Endothelial cell of umbilical vein (primary cell): ENCODE measurements at regions not wholly inside any gene's neighbourhood (a gene's known extent, or its start where the extent isn't known, plus 50 kb on each side); places are given as distances from the start of the nearest gene placed in this dataset.

Experiments
- BruUV-seq: library from RNA; stranded (reverse); fragments of 400-500 nt; replicated peaks from 2 replicates; lab custom pipeline; 2021; lab: Mats Ljungman, UMichigan
- CTCF ChIA-PET: fragments of 300-600, 350-600 bp; sonication (Branson Sonifier 250); formaldehyde crosslinking; loops from one replicate; lab custom pipeline; 2021; ENCODE audit warnings: antibody characterized with exemption, inconsistent platforms; lab: Charles Lee
- POLR2A ChIA-PET: fragments of 300-600, 350-600 bp; sonication (Branson Sonifier 250); formaldehyde crosslinking; loops from one replicate; lab custom pipeline; 2021; ENCODE audit warnings: antibody characterized with exemption, inconsistent platforms; lab: Charles Lee
- DNase-seq: peaks from one replicate; pipeline ENCODE4 v3.0.0-alpha.2; 2011; ENCODE audit warnings: low read depth, low spot score
- FAIRE-seq: peaks from 2 replicates; lab custom pipeline; 2011; peaks lifted over from hg19 to GRCh38; lab: Jason Lieb, UNC
- H2AFZ ChIP-seq: 2 replicates; pipeline ENCODE4 v1.6.0; 2012; ENCODE audit warnings: low read depth, low read length, control low read depth, inconsistent platforms
- H3K27ac ChIP-seq: 2 replicates; pipeline ENCODE4 v1.5.1; 2011; ENCODE audit warnings: low read depth, mild to moderate bottlenecking, control low read depth, low read length, moderate library complexity; ENCODE audit not compliant: insufficient read depth
- H3K27me3 ChIP-seq, 2 experiments: 2 replicates each; pipeline versions ENCODE4 v1.6.0 to v1.6.1; 2011; ENCODE audit warnings: low read length in 2 of 2, mixed read lengths in 1 of 2; ENCODE audit not compliant: control insufficient read depth in 2 of 2, insufficient read depth in 2 of 2
- H3K36me3 ChIP-seq, 2 experiments: 2 replicates in 1 of 2; 3 replicates in 1 of 2; pipeline ENCODE4 v1.5.1; 2011; ENCODE audit warnings: low read length in 2 of 2, mild to moderate bottlenecking in 1 of 2, moderate library complexity in 1 of 2; ENCODE audit not compliant: control insufficient read depth in 2 of 2, insufficient read depth in 2 of 2; ENCODE audit errors: extremely low read depth in 1 of 2
- H3K4me1 ChIP-seq: 3 replicates; pipeline ENCODE4 v1.5.1; 2011; ENCODE audit warnings: mild to moderate bottlenecking, low read length; ENCODE audit not compliant: control insufficient read depth, insufficient read depth; ENCODE audit errors: extremely low read depth
- H3K4me2 ChIP-seq: 2 replicates; pipeline ENCODE4 v1.6.1; 2011; ENCODE audit warnings: low read length, control low read depth, mixed read lengths; ENCODE audit not compliant: insufficient read depth
- H3K4me3 ChIP-seq, 3 experiments: fragments of 200-600 bp in 1 of 3; sonication (generic), shearing (Covaris generic) in 1 of 3; replicated peaks in 1 of 3; 2 replicates each; pipeline ENCODE4 v1.5.1; 2011 to 2016; ENCODE audit warnings: control low read depth in 3 of 3, low read length in 3 of 3, mild to moderate bottlenecking in 2 of 3, inconsistent platforms in 1 of 3, low read depth in 1 of 3, moderate library complexity in 1 of 3; ENCODE audit not compliant: insufficient read depth in 1 of 3
- H3K79me2 ChIP-seq: 2 replicates; pipeline ENCODE4 v1.6.0; 2012; ENCODE audit warnings: low read length, inconsistent platforms; ENCODE audit not compliant: control insufficient read depth, insufficient read depth
- H3K9ac ChIP-seq: replicated peaks from 2 replicates; pipeline ENCODE3; 2011; ENCODE audit warnings: low read length, control low read depth; ENCODE audit not compliant: insufficient read depth; ENCODE audit errors: extremely low read depth
- H3K9me1 ChIP-seq: replicated peaks from 3 replicates; pipeline ENCODE4 v1.6.0; 2011; ENCODE audit warnings: mild to moderate bottlenecking, low read length; ENCODE audit not compliant: control insufficient read depth, insufficient read depth; ENCODE audit errors: extremely low read depth
- H3K9me3 ChIP-seq: replicated peaks from 2 replicates; pipeline ENCODE4 v1.5.1; 2012; ENCODE audit warnings: low read length, inconsistent platforms; ENCODE audit not compliant: control insufficient read depth, insufficient read depth
- H4K20me1 ChIP-seq: replicated peaks from 2 replicates; pipeline ENCODE3; 2011; ENCODE audit warnings: mild to moderate bottlenecking, low read length; ENCODE audit not compliant: control insufficient read depth, insufficient read depth; ENCODE audit errors: extremely low read depth
- EZH2 ChIP-seq: IDR thresholded peaks from 2 replicates; pipeline ENCODE4 v1.6.1; 2012; ENCODE audit warnings: borderline replicate concordance, low read depth, mild to moderate bottlenecking, moderate library complexity, low read length, inconsistent platforms; ENCODE audit not compliant: severe bottlenecking
- FOS ChIP-seq: IDR thresholded peaks from 2 replicates; pipeline ENCODE4 v1.6.1; 2011; ENCODE audit warnings: mild to moderate bottlenecking, low read length, moderate library complexity, borderline replicate concordance; ENCODE audit not compliant: insufficient read depth
- GATA2 ChIP-seq: IDR thresholded peaks from 2 replicates; pipeline ENCODE4 v1.7.0; 2011; ENCODE audit warnings: low read depth, mild to moderate bottlenecking, moderate library complexity, mixed read lengths, low read length; ENCODE audit not compliant: insufficient read length, insufficient read depth
- JUN ChIP-seq: IDR thresholded peaks from 2 replicates; pipeline ENCODE4 v1.6.1; 2011; ENCODE audit warnings: borderline replicate concordance, low read depth; ENCODE audit not compliant: insufficient read length, insufficient read depth
- MYC ChIP-seq: IDR thresholded peaks from one replicate; pipeline ENCODE4 v1.6.1; 2011; ENCODE audit warnings: mild to moderate bottlenecking, low read depth, low read length
- POLR2A ChIP-seq: IDR thresholded peaks from 2 replicates; pipeline ENCODE4 v1.6.1; 2012; ENCODE audit warnings: low read depth, mild to moderate bottlenecking, control low read depth, low read length
- POLR2AphosphoS5 ChIP-seq: IDR thresholded peaks from 2 replicates; pipeline ENCODE4 v1.6.1; 2012; ENCODE audit warnings: low read depth, mild to moderate bottlenecking, control low read depth, low read length, moderate library complexity; ENCODE audit not compliant: insufficient read depth
- dilution Hi-C: fragments of 300-500 bp; cut with MboI; formaldehyde crosslinking; loops from one replicate; pipeline ENCODE4 v1.15.0; 2019; ENCODE audit warnings: low sequenced_read_pairs; ENCODE audit not compliant: extremely low pct_ligation_motif_present
- intact Hi-C: fragments of 100-400 bp; cut with micrococcal nuclease; formaldehyde crosslinking; loops from one replicate; pipeline ENCODE4 v1.10.0; 2022
- TF ChIP-seq, protein P1 (sequence below): IDR thresholded peaks from 2 replicates; pipeline ENCODE4 v1.6.1; 2011; ENCODE audit not compliant: insufficient read depth, insufficient read length
- TF ChIP-seq, protein P2 (sequence below), 2 donors: IDR thresholded peaks; 1 replicate in 1 of 2; 2 replicates in 1 of 2; pipeline ENCODE4 v1.5.1; 2011; ENCODE audit warnings: low read length in 2 of 2, mild to moderate bottlenecking in 2 of 2, moderate library complexity in 2 of 2, control low read depth in 1 of 2, inconsistent platforms in 1 of 2, low read depth in 1 of 2; ENCODE audit not compliant: insufficient read depth in 1 of 2; ENCODE audit errors: extremely low read depth in 1 of 2

DNA sequence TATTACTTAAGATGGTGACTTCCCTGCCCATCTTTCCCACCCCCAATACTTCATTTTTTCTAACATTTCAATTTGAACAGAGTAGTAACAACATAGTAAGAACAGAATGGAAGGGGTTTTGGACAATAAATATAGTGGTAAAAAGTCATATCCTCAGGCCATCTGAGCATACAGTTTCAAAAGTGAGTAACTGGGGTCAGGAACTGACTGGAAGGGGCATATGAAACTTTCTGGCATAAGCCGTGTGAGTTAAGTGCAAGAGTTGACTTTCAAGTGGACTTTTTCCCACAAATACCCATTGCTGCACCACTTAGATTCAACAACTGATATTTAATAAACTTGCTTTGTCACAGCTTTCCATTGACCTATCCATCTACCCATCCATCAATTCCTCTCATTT is 153.5 kb upstream of the IL12A start:
- FAIRE-seq (no peak), DNase-seq (no peak)
- no peaks in the 10 kb centered on the region for H3K36me3 ChIP-seq
- no peak overlapping the region for H3K27ac ChIP-seq
- CTCF ChIA-PET: interaction anchor here (1.6 to 3.1 kb wide), 2 partner anchors 17 to 49 kb away, joined by 5 to 14 read pairs; no protein-coding TSS in a partner anchor
- no peaks in the 10 kb centered on the region for H3K9me3 ChIP-seq
- H2AFZ ChIP-seq: no peak overlapping the region
- BruUV-seq: no TSS peak
- H3K4me1 ChIP-seq: peaks cover 41% of the 10 kb centered on the region
- no peak overlapping the region for H3K4me2 ChIP-seq
- no peaks in the 10 kb centered on the region for H3K9me1 ChIP-seq
- no peak for TF ChIP-seq MYC
- no peak for TF ChIP-seq POLR2AphosphoS5
- no peak for TF ChIP-seq EZH2
- no peak for TF ChIP-seq POLR2A
- TF ChIP-seq, protein P1, sequence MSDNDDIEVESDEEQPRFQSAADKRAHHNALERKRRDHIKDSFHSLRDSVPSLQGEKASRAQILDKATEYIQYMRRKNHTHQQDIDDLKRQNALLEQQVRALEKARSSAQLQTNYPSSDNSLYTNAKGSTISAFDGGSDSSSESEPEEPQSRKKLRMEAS: no peak
- TF ChIP-seq, protein P2, sequence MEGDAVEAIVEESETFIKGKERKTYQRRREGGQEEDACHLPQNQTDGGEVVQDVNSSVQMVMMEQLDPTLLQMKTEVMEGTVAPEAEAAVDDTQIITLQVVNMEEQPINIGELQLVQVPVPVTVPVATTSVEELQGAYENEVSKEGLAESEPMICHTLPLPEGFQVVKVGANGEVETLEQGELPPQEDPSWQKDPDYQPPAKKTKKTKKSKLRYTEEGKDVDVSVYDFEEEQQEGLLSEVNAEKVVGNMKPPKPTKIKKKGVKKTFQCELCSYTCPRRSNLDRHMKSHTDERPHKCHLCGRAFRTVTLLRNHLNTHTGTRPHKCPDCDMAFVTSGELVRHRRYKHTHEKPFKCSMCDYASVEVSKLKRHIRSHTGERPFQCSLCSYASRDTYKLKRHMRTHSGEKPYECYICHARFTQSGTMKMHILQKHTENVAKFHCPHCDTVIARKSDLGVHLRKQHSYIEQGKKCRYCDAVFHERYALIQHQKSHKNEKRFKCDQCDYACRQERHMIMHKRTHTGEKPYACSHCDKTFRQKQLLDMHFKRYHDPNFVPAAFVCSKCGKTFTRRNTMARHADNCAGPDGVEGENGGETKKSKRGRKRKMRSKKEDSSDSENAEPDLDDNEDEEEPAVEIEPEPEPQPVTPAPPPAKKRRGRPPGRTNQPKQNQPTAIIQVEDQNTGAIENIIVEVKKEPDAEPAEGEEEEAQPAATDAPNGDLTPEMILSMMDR (IDR thresholded peaks at IDR 0.05; ENCODE audit: extremely low read depth in 1 of 2, insufficient read depth in 1 of 2, low read depth in 1 of 2, low read length in 2 of 2): no peak
- TF ChIP-seq FOS: no peak
- TF ChIP-seq GATA2: no peak
- TF ChIP-seq JUN: no peak
- intact Hi-C loops: no loop called here
- H3K4me3 ChIP-seq: no peak overlapping the region
- no peaks in the 10 kb centered on the region for H4K20me1 ChIP-seq
- no peaks in the 10 kb centered on the region for H3K27me3 ChIP-seq
- dilution Hi-C loops: no loop called here
- H3K9ac ChIP-seq: no peak overlapping the region
- POLR2A ChIA-PET: no interaction called here
- peaks cover 73% of the 10 kb centered on the region for H3K79me2 ChIP-seq
